ENCODE measurements at regions not wholly inside any gene's neighbourhood (a gene's known extent, or its start where the extent isn't known, plus 50 kb on each side); places are given as distances from the start of the nearest gene placed in this dataset.

DNA sequence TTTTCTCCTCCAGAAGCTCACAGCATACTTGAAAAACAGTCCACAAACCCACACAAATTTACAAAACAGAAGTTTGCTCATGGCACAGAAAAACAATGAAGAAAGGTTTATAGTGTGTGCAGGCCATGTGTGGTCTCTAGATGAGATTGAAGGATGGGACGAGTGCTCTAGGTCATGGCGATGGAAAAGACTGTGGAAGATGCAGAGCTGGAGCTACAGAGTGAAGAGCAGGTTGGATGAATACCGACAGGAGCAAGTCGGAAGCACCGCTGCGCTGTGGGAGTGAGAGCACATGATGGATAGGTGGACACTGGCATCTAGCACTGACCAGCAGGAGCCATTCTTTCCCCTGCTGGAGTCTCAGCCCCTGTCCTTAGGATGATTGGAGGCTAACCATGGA, 534.7 kb upstream of the RAB6C start:
- dilution Hi-C loops (cut with MboI; ENCODE audit: extremely low pct_ligation_motif_present, low sequenced_read_pairs) = no loop called here
- H3K27ac ChIP-seq (ENCODE audit: insufficient read depth, low read depth, low read length) = no peak overlapping the region
- H3K9me3 ChIP-seq (replicated peaks; ENCODE audit: control insufficient read depth, insufficient read depth, low read length) = peaks cover 1% of the 10 kb centered on the region
- TF ChIP-seq POLR2AphosphoS5 (IDR thresholded peaks at IDR 0.05; ENCODE audit: insufficient read depth, low read depth, low read length) = no peak
- TF ChIP-seq, protein P1, sequence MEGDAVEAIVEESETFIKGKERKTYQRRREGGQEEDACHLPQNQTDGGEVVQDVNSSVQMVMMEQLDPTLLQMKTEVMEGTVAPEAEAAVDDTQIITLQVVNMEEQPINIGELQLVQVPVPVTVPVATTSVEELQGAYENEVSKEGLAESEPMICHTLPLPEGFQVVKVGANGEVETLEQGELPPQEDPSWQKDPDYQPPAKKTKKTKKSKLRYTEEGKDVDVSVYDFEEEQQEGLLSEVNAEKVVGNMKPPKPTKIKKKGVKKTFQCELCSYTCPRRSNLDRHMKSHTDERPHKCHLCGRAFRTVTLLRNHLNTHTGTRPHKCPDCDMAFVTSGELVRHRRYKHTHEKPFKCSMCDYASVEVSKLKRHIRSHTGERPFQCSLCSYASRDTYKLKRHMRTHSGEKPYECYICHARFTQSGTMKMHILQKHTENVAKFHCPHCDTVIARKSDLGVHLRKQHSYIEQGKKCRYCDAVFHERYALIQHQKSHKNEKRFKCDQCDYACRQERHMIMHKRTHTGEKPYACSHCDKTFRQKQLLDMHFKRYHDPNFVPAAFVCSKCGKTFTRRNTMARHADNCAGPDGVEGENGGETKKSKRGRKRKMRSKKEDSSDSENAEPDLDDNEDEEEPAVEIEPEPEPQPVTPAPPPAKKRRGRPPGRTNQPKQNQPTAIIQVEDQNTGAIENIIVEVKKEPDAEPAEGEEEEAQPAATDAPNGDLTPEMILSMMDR (IDR thresholded peaks at IDR 0.05; ENCODE audit: extremely low read depth in 1 of 2, insufficient read depth in 1 of 2, low read depth in 1 of 2, low read length in 2 of 2) = no peak
- no peak for TF ChIP-seq POLR2A (IDR thresholded peaks at IDR 0.05; ENCODE audit: low read depth, low read length)
- no peak for TF ChIP-seq MYC (IDR thresholded peaks at IDR 0.05; ENCODE audit: low read depth, low read length)
- TF ChIP-seq JUN (IDR thresholded peaks at IDR 0.05; ENCODE audit: borderline replicate concordance, insufficient read depth, insufficient read length, low read depth) = no peak
- TF ChIP-seq EZH2 (IDR thresholded peaks at IDR 0.05; ENCODE audit: borderline replicate concordance, low read depth, low read length, severe bottlenecking) = no peak
- TF ChIP-seq, protein P2, sequence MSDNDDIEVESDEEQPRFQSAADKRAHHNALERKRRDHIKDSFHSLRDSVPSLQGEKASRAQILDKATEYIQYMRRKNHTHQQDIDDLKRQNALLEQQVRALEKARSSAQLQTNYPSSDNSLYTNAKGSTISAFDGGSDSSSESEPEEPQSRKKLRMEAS (IDR thresholded peaks at IDR 0.05; ENCODE audit: insufficient read depth, insufficient read length) = no peak
- no peak for TF ChIP-seq FOS (IDR thresholded peaks at IDR 0.05; ENCODE audit: borderline replicate concordance, insufficient read depth, low read length)
- no peak for TF ChIP-seq GATA2 (IDR thresholded peaks at IDR 0.05; ENCODE audit: insufficient read depth, insufficient read length, low read depth, low read length)
- H4K20me1 ChIP-seq (replicated peaks; ENCODE audit: control insufficient read depth, extremely low read depth, insufficient read depth, low read length) = no peaks in the 10 kb centered on the region
- no peaks in the 10 kb centered on the region for H3K36me3 ChIP-seq (ENCODE audit: control insufficient read depth in 2 of 2, extremely low read depth in 1 of 2, insufficient read depth in 2 of 2, low read length in 2 of 2)
- BruUV-seq (replicated peaks) = no TSS peak
- H3K4me2 ChIP-seq (ENCODE audit: insufficient read depth, low read length) = no peak overlapping the region
- no peak for FAIRE-seq
- POLR2A ChIA-PET = no interaction called here
- H3K9me1 ChIP-seq (replicated peaks; ENCODE audit: control insufficient read depth, extremely low read depth, insufficient read depth, low read length) = no peaks in the 10 kb centered on the region
- H3K4me1 ChIP-seq (ENCODE audit: control insufficient read depth, extremely low read depth, insufficient read depth, low read length) = no peaks in the 10 kb centered on the region
- intact Hi-C loops (cut with micrococcal nuclease) = no loop called here
- H2AFZ ChIP-seq (ENCODE audit: low read depth, low read length) = no peak overlapping the region
- no peaks in the 10 kb centered on the region for H3K79me2 ChIP-seq (ENCODE audit: control insufficient read depth, insufficient read depth, low read length)
- no peaks in the 10 kb centered on the region for H3K27me3 ChIP-seq (ENCODE audit: control insufficient read depth in 2 of 2, insufficient read depth in 2 of 2, low read length in 2 of 2)
- CTCF ChIA-PET = no interaction called here
- H3K9ac ChIP-seq (replicated peaks; ENCODE audit: extremely low read depth, insufficient read depth, low read length) = no peak overlapping the region
- no peak overlapping the region for H3K4me3 ChIP-seq (replicated peaks in 1 of 3; ENCODE audit: insufficient read depth in 1 of 3, low read depth in 1 of 3, low read length in 3 of 3)
- no peak for DNase-seq (ENCODE audit: low read depth, low spot score)
